Spleen (tissue), 7 donors: ENCODE measurements at regions not wholly inside any gene's neighbourhood (a gene's known extent, or its start where the extent isn't known, plus 50 kb on each side); places are given as distances from the start of the nearest gene placed in this dataset.

Source experiments
- POLR2A ChIP-seq, 3 donors: fragments of 450-650 bp; IDR thresholded peaks; one replicate each; pipeline ENCODE4 v1.5.1; 2017; ENCODE audit warnings: antibody characterized with exemption in 3 of 3, mild to moderate bottlenecking in 1 of 3
- POLR2AphosphoS5 ChIP-seq, 3 donors: sonication (generic); formaldehyde crosslinking; IDR thresholded peaks; one replicate each; pipeline ENCODE4 v1.5.1; 2017; ENCODE audit warnings: antibody characterized with exemption in 3 of 3
- TF ChIP-seq, protein P1 (sequence below), 11 experiments: fragments of 200-600 bp in 7 of 11; fragments of 450-650 bp in 4 of 11; sonication (generic) in 4 of 11; IDR thresholded peaks in 8 of 11; conservative IDR thresholded peaks in 3 of 11; 1 replicate in 7 of 11; 2 replicates in 4 of 11; pipeline versions ENCODE4 v1.4.0 to v1.8.0; 2016 to 2021; ENCODE audit warnings: antibody characterized with exemption in 11 of 11, inconsistent platforms in 4 of 11, mild to moderate bottlenecking in 1 of 11
- donor health status: DM: no; HTN: no; CAD: no; lungs with moderate emphysema.
- donor health status: DM: no; HTN: no; CAD: no.
- donor health status: DM: no; HTN: no; CAD: no.

DNA sequence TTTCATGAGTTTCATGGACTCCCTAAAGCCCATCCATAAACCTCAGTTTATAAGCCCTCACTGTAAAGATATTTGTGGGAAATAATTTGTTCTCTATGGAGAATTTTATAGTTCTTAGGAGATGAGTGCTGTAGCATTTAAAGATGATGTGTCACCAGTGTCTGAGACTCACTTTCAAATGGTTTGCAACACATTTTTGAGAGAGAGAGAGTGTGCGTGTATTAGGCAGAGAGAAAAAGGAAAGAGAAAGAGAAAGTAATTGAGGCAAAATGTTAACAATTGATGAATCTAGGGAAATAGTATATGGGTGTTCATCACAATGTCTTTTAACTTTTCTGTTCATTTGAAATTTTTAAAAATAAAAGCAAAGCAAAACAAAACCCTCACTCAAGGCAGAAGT, 479.0 kb downstream of the ZSWIM6 start:
- TF ChIP-seq, protein P1, sequence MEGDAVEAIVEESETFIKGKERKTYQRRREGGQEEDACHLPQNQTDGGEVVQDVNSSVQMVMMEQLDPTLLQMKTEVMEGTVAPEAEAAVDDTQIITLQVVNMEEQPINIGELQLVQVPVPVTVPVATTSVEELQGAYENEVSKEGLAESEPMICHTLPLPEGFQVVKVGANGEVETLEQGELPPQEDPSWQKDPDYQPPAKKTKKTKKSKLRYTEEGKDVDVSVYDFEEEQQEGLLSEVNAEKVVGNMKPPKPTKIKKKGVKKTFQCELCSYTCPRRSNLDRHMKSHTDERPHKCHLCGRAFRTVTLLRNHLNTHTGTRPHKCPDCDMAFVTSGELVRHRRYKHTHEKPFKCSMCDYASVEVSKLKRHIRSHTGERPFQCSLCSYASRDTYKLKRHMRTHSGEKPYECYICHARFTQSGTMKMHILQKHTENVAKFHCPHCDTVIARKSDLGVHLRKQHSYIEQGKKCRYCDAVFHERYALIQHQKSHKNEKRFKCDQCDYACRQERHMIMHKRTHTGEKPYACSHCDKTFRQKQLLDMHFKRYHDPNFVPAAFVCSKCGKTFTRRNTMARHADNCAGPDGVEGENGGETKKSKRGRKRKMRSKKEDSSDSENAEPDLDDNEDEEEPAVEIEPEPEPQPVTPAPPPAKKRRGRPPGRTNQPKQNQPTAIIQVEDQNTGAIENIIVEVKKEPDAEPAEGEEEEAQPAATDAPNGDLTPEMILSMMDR (IDR thresholded peaks at IDR 0.05 in 8 of 11, conservative IDR thresholded peaks at IDR 0.05 in 3 of 11): no peak
- no peak for TF ChIP-seq POLR2A (IDR thresholded peaks at IDR 0.05)
- TF ChIP-seq POLR2AphosphoS5 (IDR thresholded peaks at IDR 0.05): no peak
